GM23338 (cell line): ENCODE measurements at regions not wholly inside any gene's neighbourhood (a gene's known extent, or its start where the extent isn't known, plus 50 kb on each side); places are given as distances from the start of the nearest gene placed in this dataset.

ENCODE experiments used
- ATAC-seq: fragments of 200-7000 bp; cut with Tn5 transposase; 3 replicates; pipeline ENCODE4 v1.9.1; 2020
- DNase-seq: peaks from one replicate; pipeline ENCODE4 v3.0.0-alpha.2; 2015; ENCODE audit warnings: low spot score
- H2AFZ ChIP-seq: fragments of 200-600 bp; sonication (generic); 2 replicates; pipeline ENCODE4 v1.8.0; 2016; ENCODE audit warnings: antibody characterized with exemption, mild to moderate bottlenecking, moderate library complexity
- H3F3A ChIP-seq: fragments of 200-600 bp; sonication (generic); replicated peaks from 2 replicates; pipeline ENCODE4 v1.8.0; 2017; ENCODE audit warnings: antibody characterized with exemption, mixed run types, low read depth
- H3K27ac ChIP-seq: fragments of 200-600 bp; sonication (generic); 2 replicates; pipeline ENCODE4 v1.6.1; 2016; ENCODE audit warnings: low read depth
- H3K27me3 ChIP-seq: fragments of 200-600 bp; sonication (generic); 2 replicates; pipeline ENCODE4 v1.8.0; 2016; ENCODE audit warnings: mild to moderate bottlenecking, mixed run types, moderate library complexity; ENCODE audit not compliant: insufficient read depth
- H3K36me3 ChIP-seq: fragments of 200-600 bp; sonication (generic); 2 replicates; pipeline ENCODE4 v1.8.0; 2016; ENCODE audit warnings: mild to moderate bottlenecking; ENCODE audit not compliant: insufficient read depth
- H3K4me1 ChIP-seq: fragments of 200-600 bp; sonication (generic); 2 replicates; pipeline ENCODE4 v1.8.0; 2016; ENCODE audit warnings: mild to moderate bottlenecking, moderate library complexity; ENCODE audit not compliant: insufficient read depth
- H3K4me2 ChIP-seq: fragments of 200-600 bp; sonication (generic); 2 replicates; pipeline ENCODE4 v1.7.1; 2017; ENCODE audit warnings: mixed run types
- H3K4me3 ChIP-seq: fragments of 200-600 bp; sonication (generic); 2 replicates; pipeline ENCODE4 v1.6.1; 2016; ENCODE audit warnings: mixed run types
- H3K79me2 ChIP-seq: fragments of 200-600 bp; sonication (generic); replicated peaks from 2 replicates; pipeline ENCODE4 v1.8.0; 2017; ENCODE audit warnings: mild to moderate bottlenecking; ENCODE audit not compliant: insufficient read depth
- H3K9me2 ChIP-seq: fragments of 200-600 bp; sonication (generic); 2 replicates; pipeline ENCODE4 v1.8.0; 2017; ENCODE audit not compliant: insufficient read depth
- H4K20me1 ChIP-seq: fragments of 200-600 bp; sonication (generic); replicated peaks from 2 replicates; pipeline ENCODE4 v1.8.0; 2017; ENCODE audit warnings: mild to moderate bottlenecking; ENCODE audit not compliant: insufficient read depth
- H3K27ac Mint-ChIP-seq: 2 replicates; pipeline ENCODE4 v1.8.0; 2020; ENCODE audit warnings: inconsistent platforms, mild to moderate bottlenecking, moderate library complexity, mixed read lengths
- H3K27me3 Mint-ChIP-seq: 3 replicates; pipeline ENCODE4 v1.8.0; 2022; ENCODE audit warnings: low read depth, mild to moderate bottlenecking, moderate library complexity, mixed read lengths, inconsistent platforms; ENCODE audit not compliant: insufficient read depth, poor library complexity
- H3K36me3 Mint-ChIP-seq: 3 replicates; pipeline ENCODE4 v1.8.0; 2021; ENCODE audit warnings: low read depth, mild to moderate bottlenecking, inconsistent platforms, moderate library complexity, mixed read lengths
- H3K4me1 Mint-ChIP-seq: 3 replicates; pipeline ENCODE4 v1.8.0; 2020; ENCODE audit warnings: mild to moderate bottlenecking, inconsistent platforms, mixed read lengths
- H3K4me3 Mint-ChIP-seq: 3 replicates; pipeline ENCODE4 v1.8.0; 2021; ENCODE audit warnings: moderate library complexity, mild to moderate bottlenecking, inconsistent platforms, mixed read lengths
- H3K9me3 Mint-ChIP-seq: 3 replicates; pipeline ENCODE4 v1.8.0; 2020; ENCODE audit warnings: moderate library complexity, mild to moderate bottlenecking, inconsistent platforms, mixed read lengths
- POLR2AphosphoS5 ChIP-seq: IDR thresholded peaks from 2 replicates; pipeline ENCODE4 v1.6.1; 2016; ENCODE audit warnings: antibody characterized with exemption, low read depth
- STAT1 ChIP-seq: IDR thresholded peaks from one replicate; pipeline ENCODE4 v1.6.1; 2016; ENCODE audit warnings: antibody characterized with exemption; ENCODE audit not compliant: unreplicated experiment
- ZNF114 ChIP-seq: fragments of 250-450 bp; sonication (Bioruptor Pico); IDR thresholded peaks from 2 replicates; pipeline ENCODE4 v1.5.0; 2020; ENCODE audit warnings: mild to moderate bottlenecking, moderate library complexity
- ZNF331 ChIP-seq: fragments of 250-450 bp; sonication (Bioruptor Pico); IDR thresholded peaks from 2 replicates; pipeline ENCODE4 v1.5.0; 2020; ENCODE audit warnings: low read depth, mild to moderate bottlenecking, moderate library complexity
- ZNF462 ChIP-seq: fragments of 250-450 bp; sonication (Bioruptor Pico); IDR thresholded peaks from 2 replicates; pipeline ENCODE4 v1.5.0; 2020; ENCODE audit warnings: mild to moderate bottlenecking, moderate library complexity
- TF ChIP-seq, protein P1 (sequence below), 2 experiments: fragments of 200-600 bp in 1 of 2; sonication (generic) in 1 of 2; conservative IDR thresholded peaks; 2 replicates each; pipeline versions ENCODE4 v1.5.1 to v1.6.1; 2016 to 2017; ENCODE audit warnings: antibody characterized with exemption in 2 of 2, low read depth in 2 of 2, mild to moderate bottlenecking in 2 of 2, moderate library complexity in 1 of 2
- TF ChIP-seq, protein P2 (sequence below): IDR thresholded peaks from one replicate; pipeline ENCODE4 v1.6.1; 2018; ENCODE audit warnings: antibody characterized with exemption; ENCODE audit not compliant: unreplicated experiment
- TF ChIP-seq, protein P3 (sequence below): IDR thresholded peaks from 2 replicates; pipeline ENCODE4 v1.6.1; 2016; ENCODE audit warnings: antibody characterized with exemption

DNA sequence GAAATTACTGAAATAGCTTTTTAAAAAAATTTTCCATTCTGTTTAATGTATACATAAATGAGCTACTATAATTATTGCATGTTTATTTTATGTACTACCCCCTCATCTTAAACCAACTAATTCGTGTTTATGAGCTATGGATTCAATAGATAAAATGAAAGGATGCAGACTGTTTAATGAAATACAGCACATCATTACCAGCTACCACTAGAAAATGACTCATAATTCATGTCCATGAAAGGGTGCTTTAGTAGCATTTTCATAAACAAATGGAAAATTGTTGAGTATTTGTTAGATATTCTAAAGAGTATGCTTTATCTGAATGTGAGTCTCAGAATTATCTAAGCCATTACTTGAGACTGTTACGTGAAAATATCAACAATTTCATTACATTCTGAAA, 1590.1 kb downstream of the HACE1 start (continued):
- TF ChIP-seq, protein P1, sequence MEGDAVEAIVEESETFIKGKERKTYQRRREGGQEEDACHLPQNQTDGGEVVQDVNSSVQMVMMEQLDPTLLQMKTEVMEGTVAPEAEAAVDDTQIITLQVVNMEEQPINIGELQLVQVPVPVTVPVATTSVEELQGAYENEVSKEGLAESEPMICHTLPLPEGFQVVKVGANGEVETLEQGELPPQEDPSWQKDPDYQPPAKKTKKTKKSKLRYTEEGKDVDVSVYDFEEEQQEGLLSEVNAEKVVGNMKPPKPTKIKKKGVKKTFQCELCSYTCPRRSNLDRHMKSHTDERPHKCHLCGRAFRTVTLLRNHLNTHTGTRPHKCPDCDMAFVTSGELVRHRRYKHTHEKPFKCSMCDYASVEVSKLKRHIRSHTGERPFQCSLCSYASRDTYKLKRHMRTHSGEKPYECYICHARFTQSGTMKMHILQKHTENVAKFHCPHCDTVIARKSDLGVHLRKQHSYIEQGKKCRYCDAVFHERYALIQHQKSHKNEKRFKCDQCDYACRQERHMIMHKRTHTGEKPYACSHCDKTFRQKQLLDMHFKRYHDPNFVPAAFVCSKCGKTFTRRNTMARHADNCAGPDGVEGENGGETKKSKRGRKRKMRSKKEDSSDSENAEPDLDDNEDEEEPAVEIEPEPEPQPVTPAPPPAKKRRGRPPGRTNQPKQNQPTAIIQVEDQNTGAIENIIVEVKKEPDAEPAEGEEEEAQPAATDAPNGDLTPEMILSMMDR (conservative IDR thresholded peaks at IDR 0.05; ENCODE audit: low read depth in 2 of 2) = no peak
- TF ChIP-seq, protein P2, sequence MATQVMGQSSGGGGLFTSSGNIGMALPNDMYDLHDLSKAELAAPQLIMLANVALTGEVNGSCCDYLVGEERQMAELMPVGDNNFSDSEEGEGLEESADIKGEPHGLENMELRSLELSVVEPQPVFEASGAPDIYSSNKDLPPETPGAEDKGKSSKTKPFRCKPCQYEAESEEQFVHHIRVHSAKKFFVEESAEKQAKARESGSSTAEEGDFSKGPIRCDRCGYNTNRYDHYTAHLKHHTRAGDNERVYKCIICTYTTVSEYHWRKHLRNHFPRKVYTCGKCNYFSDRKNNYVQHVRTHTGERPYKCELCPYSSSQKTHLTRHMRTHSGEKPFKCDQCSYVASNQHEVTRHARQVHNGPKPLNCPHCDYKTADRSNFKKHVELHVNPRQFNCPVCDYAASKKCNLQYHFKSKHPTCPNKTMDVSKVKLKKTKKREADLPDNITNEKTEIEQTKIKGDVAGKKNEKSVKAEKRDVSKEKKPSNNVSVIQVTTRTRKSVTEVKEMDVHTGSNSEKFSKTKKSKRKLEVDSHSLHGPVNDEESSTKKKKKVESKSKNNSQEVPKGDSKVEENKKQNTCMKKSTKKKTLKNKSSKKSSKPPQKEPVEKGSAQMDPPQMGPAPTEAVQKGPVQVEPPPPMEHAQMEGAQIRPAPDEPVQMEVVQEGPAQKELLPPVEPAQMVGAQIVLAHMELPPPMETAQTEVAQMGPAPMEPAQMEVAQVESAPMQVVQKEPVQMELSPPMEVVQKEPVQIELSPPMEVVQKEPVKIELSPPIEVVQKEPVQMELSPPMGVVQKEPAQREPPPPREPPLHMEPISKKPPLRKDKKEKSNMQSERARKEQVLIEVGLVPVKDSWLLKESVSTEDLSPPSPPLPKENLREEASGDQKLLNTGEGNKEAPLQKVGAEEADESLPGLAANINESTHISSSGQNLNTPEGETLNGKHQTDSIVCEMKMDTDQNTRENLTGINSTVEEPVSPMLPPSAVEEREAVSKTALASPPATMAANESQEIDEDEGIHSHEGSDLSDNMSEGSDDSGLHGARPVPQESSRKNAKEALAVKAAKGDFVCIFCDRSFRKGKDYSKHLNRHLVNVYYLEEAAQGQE = no peak
- no peak for TF ChIP-seq ZNF114 (CRISPR knock-in tag)
- TF ChIP-seq, protein P3, sequence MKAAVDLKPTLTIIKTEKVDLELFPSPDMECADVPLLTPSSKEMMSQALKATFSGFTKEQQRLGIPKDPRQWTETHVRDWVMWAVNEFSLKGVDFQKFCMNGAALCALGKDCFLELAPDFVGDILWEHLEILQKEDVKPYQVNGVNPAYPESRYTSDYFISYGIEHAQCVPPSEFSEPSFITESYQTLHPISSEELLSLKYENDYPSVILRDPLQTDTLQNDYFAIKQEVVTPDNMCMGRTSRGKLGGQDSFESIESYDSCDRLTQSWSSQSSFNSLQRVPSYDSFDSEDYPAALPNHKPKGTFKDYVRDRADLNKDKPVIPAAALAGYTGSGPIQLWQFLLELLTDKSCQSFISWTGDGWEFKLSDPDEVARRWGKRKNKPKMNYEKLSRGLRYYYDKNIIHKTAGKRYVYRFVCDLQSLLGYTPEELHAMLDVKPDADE = no peak
- TF ChIP-seq ZNF331 = no peak

DNA sequence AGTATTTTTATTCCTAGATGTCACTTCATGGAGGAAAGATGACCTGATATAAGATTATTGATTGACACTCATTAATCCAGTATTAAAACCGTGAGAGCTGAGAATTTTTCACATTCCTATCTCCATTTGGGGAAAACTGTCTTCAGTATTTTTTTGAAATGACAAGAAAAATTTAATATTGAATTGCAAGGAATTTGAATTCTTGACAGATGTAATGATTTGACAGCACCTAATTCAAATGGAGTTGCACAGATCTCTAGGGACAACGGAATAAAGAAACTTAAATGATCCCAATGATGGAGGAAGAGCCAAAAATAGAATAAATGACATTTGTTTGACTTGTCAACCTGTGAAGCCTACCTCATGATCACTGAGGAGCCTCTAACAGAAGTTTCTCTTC, 1591.4 kb downstream of the HACE1 start:
- Mint-ChIP-seq H3K9me3 (no peaks in the 10 kb centered on the region), H3K4me3 (no peak overlapping the region), H3K27me3 (no peaks in the 10 kb centered on the region), H3K36me3 (no peaks in the 10 kb centered on the region), H3K4me1 (no peaks in the 10 kb centered on the region), H3K27ac (no peak overlapping the region)
- no peaks in the 10 kb centered on the region for H3F3A ChIP-seq
- no peak for ATAC-seq
- no peaks in the 10 kb centered on the region for H3K79me2 ChIP-seq
- no peak overlapping the region for H3K27ac ChIP-seq
- H3K36me3 ChIP-seq = no peaks in the 10 kb centered on the region
- no peaks in the 10 kb centered on the region for H4K20me1 ChIP-seq
- H3K4me2 ChIP-seq = no peak overlapping the region
- no peaks in the 10 kb centered on the region for H3K27me3 ChIP-seq
- H3K9me2 ChIP-seq = no peaks in the 10 kb centered on the region
- no peaks in the 10 kb centered on the region for H3K4me1 ChIP-seq
- H2AFZ ChIP-seq = no peak overlapping the region
- DNase-seq = no peak
- no peak overlapping the region for H3K4me3 ChIP-seq
- no peak for TF ChIP-seq STAT1
- TF ChIP-seq POLR2AphosphoS5 = no peak
- no peak for TF ChIP-seq ZNF462 (CRISPR knock-in tag)
- TF ChIP-seq, protein P1 (conservative IDR thresholded peaks at IDR 0.05; ENCODE audit: low read depth in 2 of 2) = no peak
